ENCODE measurements at regions not wholly inside any gene's neighbourhood (a gene's known extent, or its start where the extent isn't known, plus 50 kb on each side); places are given as distances from the start of the nearest gene placed in this dataset.

- Histone ChIP-seq H3K4me1 (ENCODE audit: control insufficient read depth in 1 of 2, insufficient read depth in 2 of 2, low read length in 2 of 2) (no peaks in the 10 kb centered on the region), H3K4me3 (ENCODE audit: low read depth in 1 of 2, low read length in 2 of 2) (no peak overlapping the region), H3K9me3 (ENCODE audit: control insufficient read depth in 1 of 2, low read length in 2 of 2) (no peaks in the 10 kb centered on the region), H3K36me3 (ENCODE audit: control insufficient read depth in 1 of 2, insufficient read depth in 2 of 2, low read length in 2 of 2) (no peaks in the 10 kb centered on the region), H3K27ac (ENCODE audit: low read depth, low read length) (no peak overlapping the region), H3K27me3 (ENCODE audit: control insufficient read depth in 1 of 2, insufficient read depth in 2 of 2, low read length in 2 of 2) (no peaks in the 10 kb centered on the region), H3K9ac (ENCODE audit: low read depth in 1 of 2, low read length in 2 of 2) (no peak overlapping the region)
These were observed 1327.5 kb upstream of the CDH8 start for GRCh38 chr16:63363738-63364137.

DNA sequence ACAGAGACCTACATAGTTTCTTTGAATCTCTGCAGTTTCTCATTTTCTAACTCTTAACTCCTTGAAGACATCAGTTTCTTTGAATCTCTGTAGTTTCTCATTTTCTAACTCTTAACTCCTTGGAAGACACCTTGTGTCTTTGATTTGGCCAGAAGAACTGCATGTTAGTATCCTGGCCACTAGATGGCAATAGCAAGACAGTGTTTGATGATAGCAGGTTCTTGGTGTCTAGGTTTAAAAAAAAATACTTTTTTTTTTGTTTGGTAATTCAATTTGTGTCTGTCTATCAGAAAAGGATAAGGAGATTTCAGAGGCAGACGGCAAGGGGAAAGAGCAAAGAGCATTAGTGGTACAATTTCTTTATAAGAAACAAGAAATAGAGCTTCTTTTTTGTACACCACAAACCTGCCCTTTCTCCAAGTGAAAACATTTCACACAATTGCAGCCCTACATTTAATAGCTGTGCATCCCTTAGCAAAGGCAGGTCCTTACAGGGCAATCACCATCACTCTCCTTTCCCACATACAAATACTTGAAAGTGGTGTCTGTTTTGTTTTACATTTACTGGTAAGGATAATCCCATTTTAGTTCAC lies 1324.9 kb upstream of the CDH8 start:
- Histone ChIP-seq H3K4me1 (ENCODE audit: control insufficient read depth in 1 of 2, insufficient read depth in 2 of 2, low read length in 2 of 2) (no peaks in the 10 kb centered on the region), H3K9me3 (ENCODE audit: control insufficient read depth in 1 of 2, low read length in 2 of 2) (no peaks in the 10 kb centered on the region), H3K36me3 (ENCODE audit: control insufficient read depth in 1 of 2, insufficient read depth in 2 of 2, low read length in 2 of 2) (no peaks in the 10 kb centered on the region), H3K9ac (ENCODE audit: low read depth in 1 of 2, low read length in 2 of 2) (no peak overlapping the region), H3K27me3 (ENCODE audit: control insufficient read depth in 1 of 2, insufficient read depth in 2 of 2, low read length in 2 of 2) (no peaks in the 10 kb centered on the region), H3K4me3 (ENCODE audit: low read depth in 1 of 2, low read length in 2 of 2) (no peak overlapping the region), H3K27ac (ENCODE audit: low read depth, low read length) (no peak overlapping the region)

GRCh38 chr16:63349961-63350360 lies 1313.7 kb upstream of the CDH8 start:
- H3K4me3 ChIP-seq (ENCODE audit: low read depth in 1 of 2, low read length in 2 of 2) = no peak overlapping the region
- no peak overlapping the region for H3K9ac ChIP-seq (ENCODE audit: low read depth in 1 of 2, low read length in 2 of 2)
- H3K27ac ChIP-seq (ENCODE audit: low read depth, low read length) = no peak overlapping the region
- H3K36me3 ChIP-seq (ENCODE audit: control insufficient read depth in 1 of 2, insufficient read depth in 2 of 2, low read length in 2 of 2) = no peaks in the 10 kb centered on the region
- no peaks in the 10 kb centered on the region for H3K9me3 ChIP-seq (ENCODE audit: control insufficient read depth in 1 of 2, low read length in 2 of 2)
- H3K4me1 ChIP-seq (ENCODE audit: control insufficient read depth in 1 of 2, insufficient read depth in 2 of 2, low read length in 2 of 2) = no peaks in the 10 kb centered on the region
- H3K27me3 ChIP-seq (ENCODE audit: control insufficient read depth in 1 of 2, insufficient read depth in 2 of 2, low read length in 2 of 2) = no peaks in the 10 kb centered on the region

GRCh38 chr16:63346000-63346399 lies 1309.8 kb upstream of the CDH8 start:
- no peaks in the 10 kb centered on the region for H3K9me3 ChIP-seq (ENCODE audit: control insufficient read depth in 1 of 2, low read length in 2 of 2)
- no peak overlapping the region for H3K4me3 ChIP-seq (ENCODE audit: low read depth in 1 of 2, low read length in 2 of 2)
- no peaks in the 10 kb centered on the region for H3K27me3 ChIP-seq (ENCODE audit: control insufficient read depth in 1 of 2, insufficient read depth in 2 of 2, low read length in 2 of 2)
- H3K4me1 ChIP-seq (ENCODE audit: control insufficient read depth in 1 of 2, insufficient read depth in 2 of 2, low read length in 2 of 2) = no peaks in the 10 kb centered on the region
- H3K36me3 ChIP-seq (ENCODE audit: control insufficient read depth in 1 of 2, insufficient read depth in 2 of 2, low read length in 2 of 2) = no peaks in the 10 kb centered on the region
- H3K27ac ChIP-seq (ENCODE audit: low read depth, low read length) = no peak overlapping the region
- no peak overlapping the region for H3K9ac ChIP-seq (ENCODE audit: low read depth in 1 of 2, low read length in 2 of 2)

- H3K9me3 ChIP-seq (ENCODE audit: control insufficient read depth in 1 of 2, low read length in 2 of 2) = no peaks in the 10 kb centered on the region
- no peak overlapping the region for H3K9ac ChIP-seq (ENCODE audit: low read depth in 1 of 2, low read length in 2 of 2)
- H3K4me3 ChIP-seq (ENCODE audit: low read depth in 1 of 2, low read length in 2 of 2) = no peak overlapping the region
- H3K4me1 ChIP-seq (ENCODE audit: control insufficient read depth in 1 of 2, insufficient read depth in 2 of 2, low read length in 2 of 2) = no peaks in the 10 kb centered on the region
- no peaks in the 10 kb centered on the region for H3K36me3 ChIP-seq (ENCODE audit: control insufficient read depth in 1 of 2, insufficient read depth in 2 of 2, low read length in 2 of 2)
- no peaks in the 10 kb centered on the region for H3K27me3 ChIP-seq (ENCODE audit: control insufficient read depth in 1 of 2, insufficient read depth in 2 of 2, low read length in 2 of 2)
- no peak overlapping the region for H3K27ac ChIP-seq (ENCODE audit: low read depth, low read length)
These were observed 1301.0 kb upstream of the CDH8 start for GRCh38 chr16:63337264-63337663.

GRCh38 chr16:63331111-63331510 lies 1294.9 kb upstream of the CDH8 start:
- Histone ChIP-seq H3K9ac (ENCODE audit: low read depth in 1 of 2, low read length in 2 of 2) (no peak overlapping the region), H3K4me3 (ENCODE audit: low read depth in 1 of 2, low read length in 2 of 2) (no peak overlapping the region), H3K9me3 (ENCODE audit: control insufficient read depth in 1 of 2, low read length in 2 of 2) (no peaks in the 10 kb centered on the region)

GRCh38 chr16:63326736-63327339 lies 1290.6 kb upstream of the CDH8 start:
- Histone ChIP-seq H3K27me3 (ENCODE audit: control insufficient read depth in 1 of 2, insufficient read depth in 2 of 2, low read length in 2 of 2) (no peaks in the 10 kb centered on the region), H3K9me3 (ENCODE audit: control insufficient read depth in 1 of 2, low read length in 2 of 2) (no peaks in the 10 kb centered on the region), H3K4me1 (ENCODE audit: control insufficient read depth in 1 of 2, insufficient read depth in 2 of 2, low read length in 2 of 2) (no peaks in the 10 kb centered on the region), H3K4me3 (ENCODE audit: low read depth in 1 of 2, low read length in 2 of 2) (no peak overlapping the region), H3K9ac (ENCODE audit: low read depth in 1 of 2, low read length in 2 of 2) (no peak overlapping the region), H3K36me3 (ENCODE audit: control insufficient read depth in 1 of 2, insufficient read depth in 2 of 2, low read length in 2 of 2) (no peaks in the 10 kb centered on the region), H3K27ac (ENCODE audit: low read depth, low read length) (no peak overlapping the region)

More at GRCh38 chr16:63331111-63331510, 1294.9 kb upstream of the CDH8 start:
- Histone ChIP-seq H3K27me3 (ENCODE audit: control insufficient read depth in 1 of 2, insufficient read depth in 2 of 2, low read length in 2 of 2) (no peaks in the 10 kb centered on the region), H3K36me3 (ENCODE audit: control insufficient read depth in 1 of 2, insufficient read depth in 2 of 2, low read length in 2 of 2) (no peaks in the 10 kb centered on the region), H3K4me1 (ENCODE audit: control insufficient read depth in 1 of 2, insufficient read depth in 2 of 2, low read length in 2 of 2) (no peaks in the 10 kb centered on the region), H3K27ac (ENCODE audit: low read depth, low read length) (no peak overlapping the region)

- no peak overlapping the region for H3K9ac ChIP-seq (ENCODE audit: low read depth in 1 of 2, low read length in 2 of 2)
- H3K27ac ChIP-seq (ENCODE audit: low read depth, low read length) = no peak overlapping the region
- no peaks in the 10 kb centered on the region for H3K4me1 ChIP-seq (ENCODE audit: control insufficient read depth in 1 of 2, insufficient read depth in 2 of 2, low read length in 2 of 2)
- no peaks in the 10 kb centered on the region for H3K27me3 ChIP-seq (ENCODE audit: control insufficient read depth in 1 of 2, insufficient read depth in 2 of 2, low read length in 2 of 2)
- no peaks in the 10 kb centered on the region for H3K36me3 ChIP-seq (ENCODE audit: control insufficient read depth in 1 of 2, insufficient read depth in 2 of 2, low read length in 2 of 2)
- H3K4me3 ChIP-seq (ENCODE audit: low read depth in 1 of 2, low read length in 2 of 2) = no peak overlapping the region
- H3K9me3 ChIP-seq (ENCODE audit: control insufficient read depth in 1 of 2, low read length in 2 of 2) = no peaks in the 10 kb centered on the region
These were observed 1287.8 kb upstream of the CDH8 start for GRCh38 chr16:63323722-63324705.

GRCh38 chr16:63323055-63323454 lies 1286.8 kb upstream of the CDH8 start:
- no peaks in the 10 kb centered on the region for H3K27me3 ChIP-seq (ENCODE audit: control insufficient read depth in 1 of 2, insufficient read depth in 2 of 2, low read length in 2 of 2)
- H3K36me3 ChIP-seq (ENCODE audit: control insufficient read depth in 1 of 2, insufficient read depth in 2 of 2, low read length in 2 of 2) = no peaks in the 10 kb centered on the region
- H3K27ac ChIP-seq (ENCODE audit: low read depth, low read length) = no peak overlapping the region
- no peaks in the 10 kb centered on the region for H3K9me3 ChIP-seq (ENCODE audit: control insufficient read depth in 1 of 2, low read length in 2 of 2)
- H3K9ac ChIP-seq (ENCODE audit: low read depth in 1 of 2, low read length in 2 of 2) = no peak overlapping the region
- H3K4me1 ChIP-seq (ENCODE audit: control insufficient read depth in 1 of 2, insufficient read depth in 2 of 2, low read length in 2 of 2) = no peaks in the 10 kb centered on the region
- no peak overlapping the region for H3K4me3 ChIP-seq (ENCODE audit: low read depth in 1 of 2, low read length in 2 of 2)

DNA sequence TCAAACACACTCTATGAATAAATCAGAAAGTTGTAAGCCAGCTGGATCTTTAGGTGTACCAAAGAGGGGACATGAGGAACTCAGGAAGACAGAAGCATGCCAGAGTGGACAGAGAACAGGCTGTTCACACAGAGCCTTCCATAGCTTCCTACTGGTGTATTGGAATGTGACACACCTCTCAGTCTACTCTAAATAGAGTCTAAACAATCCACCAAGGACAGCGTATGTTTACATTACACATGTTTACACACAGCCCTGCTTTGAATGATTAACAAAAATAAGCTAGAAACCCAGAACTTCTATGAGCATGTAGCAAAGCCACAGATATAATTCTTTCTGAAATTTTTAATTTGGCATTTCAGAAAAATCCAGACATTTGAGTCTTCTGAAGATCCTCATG lies 1279.0 kb upstream of the CDH8 start:
- Histone ChIP-seq H3K9ac (ENCODE audit: low read depth in 1 of 2, low read length in 2 of 2) (no peak overlapping the region), H3K36me3 (ENCODE audit: control insufficient read depth in 1 of 2, insufficient read depth in 2 of 2, low read length in 2 of 2) (no peaks in the 10 kb centered on the region), H3K27ac (ENCODE audit: low read depth, low read length) (no peak overlapping the region), H3K9me3 (ENCODE audit: control insufficient read depth in 1 of 2, low read length in 2 of 2) (no peaks in the 10 kb centered on the region), H3K4me1 (ENCODE audit: control insufficient read depth in 1 of 2, insufficient read depth in 2 of 2, low read length in 2 of 2) (no peaks in the 10 kb centered on the region), H3K27me3 (ENCODE audit: control insufficient read depth in 1 of 2, insufficient read depth in 2 of 2, low read length in 2 of 2) (no peaks in the 10 kb centered on the region), H3K4me3 (ENCODE audit: low read depth in 1 of 2, low read length in 2 of 2) (no peak overlapping the region)
